Pancreas (tissue), 10 donors: ENCODE measurements at regions not wholly inside any gene's neighbourhood (a gene's known extent, or its start where the extent isn't known, plus 50 kb on each side); places are given as distances from the start of the nearest gene placed in this dataset.

Source experiments
- ATAC-seq, 4 donors: fragments of 200-7000 bp; cut with Tn5 transposase; one replicate each; pipeline versions ENCODE4 v1.8.0 to v1.9.1; 2020; ENCODE audit warnings: mild to moderate bottlenecking in 4 of 4, moderate library complexity in 4 of 4
- DNase-seq, 6 donors: peaks; one replicate each; pipeline ENCODE4 v3.0.0-alpha.2; 2020
- FAIRE-seq: peaks from 2 replicates; lab custom pipeline; 2012; peaks lifted over from hg19 to GRCh38; lab: Jason Lieb, UNC
- H3K27ac ChIP-seq, 4 donors: fragments of 200-600 bp; sonication (generic); 1 replicate in 3 of 4; 2 replicates in 1 of 4; pipeline versions ENCODE4 v1.5.0 to v1.8.0; 2020
- H3K27me3 ChIP-seq, 4 donors: fragments of 200-600 bp; one replicate each; pipeline ENCODE4 v1.8.0; 2021
- H3K36me3 ChIP-seq, 3 donors: fragments of 200-600 bp; sonication (generic) in 1 of 3; one replicate each; pipeline versions ENCODE4 v1.5.0 to v1.8.0; 2020 to 2021
- H3K4me1 ChIP-seq, 3 donors: fragments of 200-600 bp; one replicate each; pipeline ENCODE4 v1.8.0; 2021
- H3K4me3 ChIP-seq, 4 donors: fragments of 200-600 bp; sonication (generic) in 2 of 4; one replicate each; pipeline versions ENCODE4 v1.5.0 to v1.8.0; 2020 to 2021
- H3K9me3 ChIP-seq, 4 donors: fragments of 200-600 bp; one replicate each; pipeline ENCODE4 v1.8.0; 2021
- WGBS, 2 donors: extraction: QIAGEN DNeasy Blood & Tissue Kit; methylation state at CpG; one replicate each; pipeline ENCODE4 v1.1.7; 2013; 5-methylcytosine and 5-hydroxymethylcytosine counted together
- intact Hi-C, 3 donors: fragments of 100-400 bp; cut with DNase I; formaldehyde crosslinking; loops; one replicate each; pipeline versions ENCODE4 v1.11.1 to v1.14.2; 2022
- TF ChIP-seq, protein P1 (sequence below), 4 donors: fragments of 200-600 bp; sonication (generic) in 3 of 4; IDR thresholded peaks; one replicate each; pipeline versions ENCODE4 v1.5.0 to v1.8.0; 2021; ENCODE audit warnings: antibody characterized with exemption in 4 of 4
- donor health status: healthy with polysubstance abuse.
- donor health status: DM: no; HTN: no; CAD: no; lungs with moderate emphysema.
- donor health status: DM: no; HTN: no; CAD: no.
- donor health status: control.
- donor health status: control.
- donor health status: Bipolar disorder and iron deficiency.
- donor health status: DM: yes; HTN: yes; CAD: no.
- donor health status: DM: no; HTN: no; CAD: no.
- donor health status: DM: no; HTN: no; CAD: no.
- donor health status: DM: yes; HTN: yes; CAD: no.

GRCh38 chr2:198852248-198852647, 605.5 kb downstream of the SATB2 start:
- Histone ChIP-seq H3K27ac (no peak overlapping the region), H3K4me1 (no peaks in the 10 kb centered on the region), H3K9me3 (no peaks in the 10 kb centered on the region), H3K27me3 (no peaks in the 10 kb centered on the region), H3K4me3 (no peak overlapping the region), H3K36me3 (no peaks in the 10 kb centered on the region)
- intact Hi-C loops: no loop called here
- WGBS, 2 donors: 48 to 60% methylated on average over 2 of the region's 2 CpGs
- TF ChIP-seq, protein P1, sequence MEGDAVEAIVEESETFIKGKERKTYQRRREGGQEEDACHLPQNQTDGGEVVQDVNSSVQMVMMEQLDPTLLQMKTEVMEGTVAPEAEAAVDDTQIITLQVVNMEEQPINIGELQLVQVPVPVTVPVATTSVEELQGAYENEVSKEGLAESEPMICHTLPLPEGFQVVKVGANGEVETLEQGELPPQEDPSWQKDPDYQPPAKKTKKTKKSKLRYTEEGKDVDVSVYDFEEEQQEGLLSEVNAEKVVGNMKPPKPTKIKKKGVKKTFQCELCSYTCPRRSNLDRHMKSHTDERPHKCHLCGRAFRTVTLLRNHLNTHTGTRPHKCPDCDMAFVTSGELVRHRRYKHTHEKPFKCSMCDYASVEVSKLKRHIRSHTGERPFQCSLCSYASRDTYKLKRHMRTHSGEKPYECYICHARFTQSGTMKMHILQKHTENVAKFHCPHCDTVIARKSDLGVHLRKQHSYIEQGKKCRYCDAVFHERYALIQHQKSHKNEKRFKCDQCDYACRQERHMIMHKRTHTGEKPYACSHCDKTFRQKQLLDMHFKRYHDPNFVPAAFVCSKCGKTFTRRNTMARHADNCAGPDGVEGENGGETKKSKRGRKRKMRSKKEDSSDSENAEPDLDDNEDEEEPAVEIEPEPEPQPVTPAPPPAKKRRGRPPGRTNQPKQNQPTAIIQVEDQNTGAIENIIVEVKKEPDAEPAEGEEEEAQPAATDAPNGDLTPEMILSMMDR (IDR thresholded peaks at IDR 0.05): no peak
- no peak for FAIRE-seq
- DNase-seq: no peak
- no peak for ATAC-seq

DNA sequence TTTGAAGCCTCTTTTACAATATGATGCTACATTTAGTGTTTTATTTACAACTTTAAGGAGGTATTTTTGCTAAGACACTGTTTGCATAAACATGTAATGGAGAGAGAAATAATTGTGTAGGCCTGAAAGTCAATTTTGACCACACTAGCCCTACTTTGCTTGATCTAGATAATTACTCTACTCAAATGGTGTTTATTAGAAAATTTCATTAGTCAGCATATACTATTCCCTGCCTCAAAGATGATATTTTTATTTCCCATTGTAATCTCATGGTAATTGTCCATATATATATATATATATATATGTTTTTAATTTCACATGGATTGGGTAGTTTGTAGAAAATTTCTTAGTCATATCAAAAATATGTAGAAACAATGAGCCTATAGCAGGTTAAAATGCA, 632.2 kb downstream of the SATB2 start:
- Histone ChIP-seq H3K4me3 (no peak overlapping the region), H3K9me3 (no peaks in the 10 kb centered on the region), H3K27me3 (no peaks in the 10 kb centered on the region), H3K36me3 (no peaks in the 10 kb centered on the region), H3K4me1 (no peaks in the 10 kb centered on the region), H3K27ac (no peak overlapping the region)
- TF ChIP-seq, protein P1 (IDR thresholded peaks at IDR 0.05): no peak
- no peak for DNase-seq
- no peak for FAIRE-seq
- ATAC-seq: no peak
- intact Hi-C loops: no loop called here

DNA sequence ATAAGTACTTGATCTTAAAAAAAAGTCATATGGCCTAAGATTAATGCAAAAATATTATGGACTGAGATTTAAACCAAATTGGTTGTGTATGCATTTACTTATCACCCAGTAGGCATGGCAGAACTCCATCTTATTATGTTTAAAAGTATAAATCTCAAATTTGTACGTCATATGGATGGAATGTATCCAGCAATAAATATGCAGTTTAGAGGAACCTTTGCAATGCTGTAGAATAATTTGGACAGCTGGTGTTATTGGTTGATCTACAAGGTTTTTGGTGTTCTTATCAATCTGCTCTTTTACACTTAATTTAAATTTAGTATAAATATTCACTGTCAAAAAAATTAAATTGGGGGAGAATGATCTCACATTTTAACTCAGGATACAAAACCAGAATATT, 640.2 kb downstream of the SATB2 start:
- ATAC-seq: no peak
- Histone ChIP-seq H3K27me3 (no peaks in the 10 kb centered on the region), H3K4me3 (no peak overlapping the region), H3K4me1 (no peaks in the 10 kb centered on the region), H3K27ac (no peak overlapping the region), H3K36me3 (no peaks in the 10 kb centered on the region), H3K9me3 (no peaks in the 10 kb centered on the region)
- TF ChIP-seq, protein P1 (IDR thresholded peaks at IDR 0.05): no peak
- 37 to 41% methylated on average over 1 of the region's 1 CpG for WGBS, 2 donors
- no peak for FAIRE-seq
- intact Hi-C loops: no loop called here
- no peak for DNase-seq

DNA sequence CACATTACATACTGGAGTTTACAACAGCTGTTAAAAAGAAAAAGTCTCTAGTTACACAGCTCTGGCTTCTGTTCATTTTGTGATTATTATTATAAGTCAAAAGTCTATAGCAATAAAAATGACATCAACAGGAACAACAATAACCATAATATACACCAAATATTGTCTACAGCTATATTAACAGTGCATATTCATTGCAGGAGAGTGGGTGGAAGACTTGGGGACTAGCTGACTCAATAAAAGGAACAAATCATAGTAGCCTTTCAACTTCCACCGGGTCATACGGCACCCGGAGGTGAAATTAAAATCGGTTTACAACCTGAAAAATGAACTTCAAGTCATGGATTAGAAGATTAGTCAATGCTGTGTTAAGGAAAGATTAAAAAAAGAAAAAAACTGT, 642.1 kb downstream of the SATB2 start:
- TF ChIP-seq, protein P1 (IDR thresholded peaks at IDR 0.05): no peak
- Histone ChIP-seq H3K27me3 (no peaks in the 10 kb centered on the region), H3K27ac (no peak overlapping the region), H3K4me1 (no peaks in the 10 kb centered on the region), H3K9me3 (no peaks in the 10 kb centered on the region), H3K36me3 (no peaks in the 10 kb centered on the region), H3K4me3 (no peak overlapping the region)
- FAIRE-seq (no peak), DNase-seq (no peak), ATAC-seq (no peak)
- whole genome bisulfite sequencing, 2 donors: 70 to 72% methylated on average over 4 of the region's 4 CpGs
- intact Hi-C loops: no loop called here

DNA sequence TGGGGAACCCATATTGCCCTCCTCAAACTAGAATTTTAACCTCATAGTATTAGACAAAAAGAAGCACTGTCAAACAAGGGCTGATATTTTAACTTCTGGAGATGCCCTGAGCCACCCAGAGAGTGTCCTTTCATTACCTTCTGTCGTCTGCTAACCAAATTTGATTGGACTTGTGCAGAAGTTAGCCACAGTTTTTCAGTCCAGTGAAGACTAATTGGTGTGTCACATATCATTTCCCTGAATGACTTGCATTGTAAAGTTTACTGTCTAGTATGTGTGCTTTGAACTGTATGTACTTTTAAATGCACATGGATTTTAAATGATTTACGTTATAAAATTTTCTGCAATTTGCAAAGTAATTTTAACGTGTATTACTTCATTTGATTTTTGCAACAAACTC, 646.5 kb downstream of the SATB2 start:
- FAIRE-seq: no peak
- ATAC-seq: no peak

More for the DNA sequence above, 646.5 kb downstream of the SATB2 start:
- H3K9me3 ChIP-seq: no peaks in the 10 kb centered on the region
- H3K4me3 ChIP-seq: no peak overlapping the region
- H3K4me1 ChIP-seq: no peaks in the 10 kb centered on the region
- DNase-seq: no peak
- 45 to 58% methylated on average over 3 of the region's 3 CpGs for WGBS, 2 donors
- no peaks in the 10 kb centered on the region for H3K36me3 ChIP-seq
- TF ChIP-seq, protein P1 (IDR thresholded peaks at IDR 0.05): no peak
- no peaks in the 10 kb centered on the region for H3K27me3 ChIP-seq
- H3K27ac ChIP-seq: no peak overlapping the region
- intact Hi-C loops: no loop called here
